Endothelial cell of umbilical vein (primary cell): ENCODE measurements at regions not wholly inside any gene's neighbourhood (a gene's known extent, or its start where the extent isn't known, plus 50 kb on each side); places are given as distances from the start of the nearest gene placed in this dataset.

ENCODE experiments used
- BruUV-seq: library from RNA; stranded (reverse); fragments of 400-500 nt; replicated peaks from 2 replicates; lab custom pipeline; 2021; lab: Mats Ljungman, UMichigan
- CTCF ChIA-PET: fragments of 300-600, 350-600 bp; sonication (Branson Sonifier 250); formaldehyde crosslinking; loops from one replicate; lab custom pipeline; 2021; ENCODE audit warnings: antibody characterized with exemption, inconsistent platforms; lab: Charles Lee
- POLR2A ChIA-PET: fragments of 300-600, 350-600 bp; sonication (Branson Sonifier 250); formaldehyde crosslinking; loops from one replicate; lab custom pipeline; 2021; ENCODE audit warnings: antibody characterized with exemption, inconsistent platforms; lab: Charles Lee
- DNase-seq: peaks from one replicate; pipeline ENCODE4 v3.0.0-alpha.2; 2011; ENCODE audit warnings: low read depth, low spot score
- FAIRE-seq: peaks from 2 replicates; lab custom pipeline; 2011; peaks lifted over from hg19 to GRCh38; lab: Jason Lieb, UNC
- H2AFZ ChIP-seq: 2 replicates; pipeline ENCODE4 v1.6.0; 2012; ENCODE audit warnings: low read depth, low read length, control low read depth, inconsistent platforms
- H3K27ac ChIP-seq: 2 replicates; pipeline ENCODE4 v1.5.1; 2011; ENCODE audit warnings: low read depth, mild to moderate bottlenecking, control low read depth, low read length, moderate library complexity; ENCODE audit not compliant: insufficient read depth
- H3K27me3 ChIP-seq, 2 experiments: 2 replicates each; pipeline versions ENCODE4 v1.6.0 to v1.6.1; 2011; ENCODE audit warnings: low read length in 2 of 2, mixed read lengths in 1 of 2; ENCODE audit not compliant: control insufficient read depth in 2 of 2, insufficient read depth in 2 of 2
- H3K36me3 ChIP-seq, 2 experiments: 2 replicates in 1 of 2; 3 replicates in 1 of 2; pipeline ENCODE4 v1.5.1; 2011; ENCODE audit warnings: low read length in 2 of 2, mild to moderate bottlenecking in 1 of 2, moderate library complexity in 1 of 2; ENCODE audit not compliant: control insufficient read depth in 2 of 2, insufficient read depth in 2 of 2; ENCODE audit errors: extremely low read depth in 1 of 2
- H3K4me1 ChIP-seq: 3 replicates; pipeline ENCODE4 v1.5.1; 2011; ENCODE audit warnings: mild to moderate bottlenecking, low read length; ENCODE audit not compliant: control insufficient read depth, insufficient read depth; ENCODE audit errors: extremely low read depth
- H3K4me2 ChIP-seq: 2 replicates; pipeline ENCODE4 v1.6.1; 2011; ENCODE audit warnings: low read length, control low read depth, mixed read lengths; ENCODE audit not compliant: insufficient read depth
- H3K4me3 ChIP-seq, 3 experiments: fragments of 200-600 bp in 1 of 3; sonication (generic), shearing (Covaris generic) in 1 of 3; replicated peaks in 1 of 3; 2 replicates each; pipeline ENCODE4 v1.5.1; 2011 to 2016; ENCODE audit warnings: control low read depth in 3 of 3, low read length in 3 of 3, mild to moderate bottlenecking in 2 of 3, inconsistent platforms in 1 of 3, low read depth in 1 of 3, moderate library complexity in 1 of 3; ENCODE audit not compliant: insufficient read depth in 1 of 3
- H3K79me2 ChIP-seq: 2 replicates; pipeline ENCODE4 v1.6.0; 2012; ENCODE audit warnings: low read length, inconsistent platforms; ENCODE audit not compliant: control insufficient read depth, insufficient read depth
- H3K9ac ChIP-seq: replicated peaks from 2 replicates; pipeline ENCODE3; 2011; ENCODE audit warnings: low read length, control low read depth; ENCODE audit not compliant: insufficient read depth; ENCODE audit errors: extremely low read depth
- H3K9me1 ChIP-seq: replicated peaks from 3 replicates; pipeline ENCODE4 v1.6.0; 2011; ENCODE audit warnings: mild to moderate bottlenecking, low read length; ENCODE audit not compliant: control insufficient read depth, insufficient read depth; ENCODE audit errors: extremely low read depth
- H3K9me3 ChIP-seq: replicated peaks from 2 replicates; pipeline ENCODE4 v1.5.1; 2012; ENCODE audit warnings: low read length, inconsistent platforms; ENCODE audit not compliant: control insufficient read depth, insufficient read depth
- H4K20me1 ChIP-seq: replicated peaks from 2 replicates; pipeline ENCODE3; 2011; ENCODE audit warnings: mild to moderate bottlenecking, low read length; ENCODE audit not compliant: control insufficient read depth, insufficient read depth; ENCODE audit errors: extremely low read depth
- EZH2 ChIP-seq: IDR thresholded peaks from 2 replicates; pipeline ENCODE4 v1.6.1; 2012; ENCODE audit warnings: borderline replicate concordance, low read depth, mild to moderate bottlenecking, moderate library complexity, low read length, inconsistent platforms; ENCODE audit not compliant: severe bottlenecking
- FOS ChIP-seq: IDR thresholded peaks from 2 replicates; pipeline ENCODE4 v1.6.1; 2011; ENCODE audit warnings: mild to moderate bottlenecking, low read length, moderate library complexity, borderline replicate concordance; ENCODE audit not compliant: insufficient read depth
- GATA2 ChIP-seq: IDR thresholded peaks from 2 replicates; pipeline ENCODE4 v1.7.0; 2011; ENCODE audit warnings: low read depth, mild to moderate bottlenecking, moderate library complexity, mixed read lengths, low read length; ENCODE audit not compliant: insufficient read length, insufficient read depth
- JUN ChIP-seq: IDR thresholded peaks from 2 replicates; pipeline ENCODE4 v1.6.1; 2011; ENCODE audit warnings: borderline replicate concordance, low read depth; ENCODE audit not compliant: insufficient read length, insufficient read depth
- MAX ChIP-seq: IDR thresholded peaks from 2 replicates; pipeline ENCODE4 v1.6.1; 2011; ENCODE audit not compliant: insufficient read depth, insufficient read length
- MYC ChIP-seq: IDR thresholded peaks from one replicate; pipeline ENCODE4 v1.6.1; 2011; ENCODE audit warnings: mild to moderate bottlenecking, low read depth, low read length
- POLR2A ChIP-seq: IDR thresholded peaks from 2 replicates; pipeline ENCODE4 v1.6.1; 2012; ENCODE audit warnings: low read depth, mild to moderate bottlenecking, control low read depth, low read length
- POLR2AphosphoS5 ChIP-seq: IDR thresholded peaks from 2 replicates; pipeline ENCODE4 v1.6.1; 2012; ENCODE audit warnings: low read depth, mild to moderate bottlenecking, control low read depth, low read length, moderate library complexity; ENCODE audit not compliant: insufficient read depth
- dilution Hi-C: fragments of 300-500 bp; cut with MboI; formaldehyde crosslinking; loops from one replicate; pipeline ENCODE4 v1.15.0; 2019; ENCODE audit warnings: low sequenced_read_pairs; ENCODE audit not compliant: extremely low pct_ligation_motif_present
- intact Hi-C: fragments of 100-400 bp; cut with micrococcal nuclease; formaldehyde crosslinking; loops from one replicate; pipeline ENCODE4 v1.10.0; 2022

- no peaks in the 10 kb centered on the region for H4K20me1 ChIP-seq
- no peak overlapping the region for H3K9ac ChIP-seq
- intact Hi-C loops (no loop called here), dilution Hi-C loops (no loop called here)
- FAIRE-seq (no peak), DNase-seq (no peak)
- CTCF ChIA-PET = no interaction called here
- no peak overlapping the region for H3K4me3 ChIP-seq
- H3K4me2 ChIP-seq = no peak overlapping the region
- BruUV-seq = no TSS peak
- no peaks in the 10 kb centered on the region for H3K9me3 ChIP-seq
- no peaks in the 10 kb centered on the region for H3K27me3 ChIP-seq
- H3K4me1 ChIP-seq = no peaks in the 10 kb centered on the region
- H3K9me1 ChIP-seq = no peaks in the 10 kb centered on the region
- H3K27ac ChIP-seq = no peak overlapping the region
- TF ChIP-seq GATA2 (no peak), POLR2A (no peak), JUN (no peak), EZH2 (no peak), FOS (no peak), POLR2AphosphoS5 (no peak)
- H3K79me2 ChIP-seq = no peaks in the 10 kb centered on the region
- H3K36me3 ChIP-seq = no peaks in the 10 kb centered on the region
- H2AFZ ChIP-seq = no peak overlapping the region
- POLR2A ChIA-PET = no interaction called here
These were observed 666.9 kb downstream of the XIRP2 start for GRCh38 chr2:167555098-167555720.

DNA sequence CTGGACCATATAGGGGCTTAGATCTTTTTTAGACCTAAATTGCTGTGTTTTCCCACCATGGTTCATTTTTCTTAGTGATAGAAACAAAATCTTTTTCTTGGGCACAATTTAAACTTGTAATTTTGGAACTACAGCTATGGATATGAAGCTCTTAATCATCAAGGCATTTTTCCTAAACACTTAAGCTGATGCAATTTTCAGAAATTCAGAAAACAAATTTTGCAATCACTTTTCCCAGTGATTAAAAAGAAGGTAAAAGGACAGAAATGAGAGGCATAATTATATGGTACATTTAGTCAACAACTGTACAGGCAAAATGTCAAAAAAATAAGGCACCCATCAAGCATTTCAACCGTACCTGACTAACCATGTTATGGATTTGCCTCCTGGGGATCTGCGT, 665.4 kb downstream of the XIRP2 start:
- Histone ChIP-seq H2AFZ (no peak overlapping the region), H3K36me3 (no peaks in the 10 kb centered on the region), H3K4me2 (no peak overlapping the region), H3K4me3 (no peak overlapping the region), H3K9me1 (no peaks in the 10 kb centered on the region), H3K9ac (no peak overlapping the region), H4K20me1 (no peaks in the 10 kb centered on the region), H3K4me1 (no peaks in the 10 kb centered on the region), H3K9me3 (no peaks in the 10 kb centered on the region), H3K27me3 (no peaks in the 10 kb centered on the region), H3K27ac (no peak overlapping the region), H3K79me2 (no peaks in the 10 kb centered on the region)
- TF ChIP-seq POLR2A = no peak
- no peak for TF ChIP-seq MYC
- no peak for TF ChIP-seq FOS
- TF ChIP-seq MAX = no peak
- TF ChIP-seq POLR2AphosphoS5 = no peak
- no peak for TF ChIP-seq GATA2
- dilution Hi-C loops (no loop called here), intact Hi-C loops (loop anchor here (5.0 kb wide), 1 partner anchor 1016 kb away; no protein-coding TSS in a partner anchor)
- ChIA-PET POLR2A (no interaction called here), CTCF (no interaction called here)
- BruUV-seq = no TSS peak
- FAIRE-seq (no peak), DNase-seq (no peak)
